ENCODE measurements at regions not wholly inside any gene's neighbourhood (a gene's known extent, or its start where the extent isn't known, plus 50 kb on each side); places are given as distances from the start of the nearest gene placed in this dataset.

DNA sequence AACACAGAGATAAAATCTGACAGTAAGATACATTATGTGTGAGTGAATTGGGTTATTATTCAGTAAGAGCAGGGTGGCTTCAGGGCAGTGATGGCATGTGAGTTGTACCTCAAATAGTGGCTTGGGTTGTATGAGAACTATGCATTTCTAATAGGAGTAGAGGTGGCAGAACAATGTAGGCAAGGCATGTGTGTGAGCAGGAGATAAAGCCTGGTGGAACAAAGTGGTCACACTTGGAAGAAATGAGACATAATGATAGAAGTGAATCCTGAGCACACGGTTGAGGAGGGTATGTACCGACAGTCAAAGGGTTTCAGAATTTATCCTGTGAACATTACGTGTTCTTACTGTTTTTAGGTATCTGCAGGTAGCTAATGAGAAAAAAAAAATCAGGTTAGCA lies 159.3 kb downstream of the CASP12 start (continued):
- TF ChIP-seq, protein P1, sequence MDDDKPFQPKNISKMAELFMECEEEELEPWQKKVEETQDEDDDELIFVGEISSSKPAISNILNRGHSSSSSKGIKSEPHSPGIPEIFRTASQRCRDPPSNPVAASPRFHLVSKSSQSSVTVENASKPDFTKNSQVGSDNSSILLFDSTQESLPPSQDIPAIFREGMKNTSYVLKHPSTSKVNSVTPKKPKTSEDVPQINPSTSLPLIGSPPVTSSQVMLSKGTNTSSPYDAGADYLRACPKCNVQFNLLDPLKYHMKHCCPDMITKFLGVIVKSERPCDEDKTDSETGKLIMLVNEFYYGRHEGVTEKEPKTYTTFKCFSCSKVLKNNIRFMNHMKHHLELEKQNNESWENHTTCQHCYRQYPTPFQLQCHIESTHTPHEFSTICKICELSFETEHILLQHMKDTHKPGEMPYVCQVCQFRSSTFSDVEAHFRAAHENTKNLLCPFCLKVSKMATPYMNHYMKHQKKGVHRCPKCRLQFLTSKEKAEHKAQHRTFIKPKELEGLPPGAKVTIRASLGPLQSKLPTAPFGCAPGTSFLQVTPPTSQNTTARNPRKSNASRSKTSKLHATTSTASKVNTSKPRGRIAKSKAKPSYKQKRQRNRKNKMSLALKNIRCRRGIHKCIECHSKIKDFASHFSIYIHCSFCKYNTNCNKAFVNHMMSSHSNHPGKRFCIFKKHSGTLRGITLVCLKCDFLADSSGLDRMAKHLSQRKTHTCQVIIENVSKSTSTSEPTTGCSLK (tag by site-specific recombination; IDR thresholded peaks at IDR 0.05) = no peak
- TF ChIP-seq ZNF747 (tag by site-specific recombination; IDR thresholded peaks at IDR 0.05) (no peak), ZNF501 (tag by site-specific recombination; IDR thresholded peaks at IDR 0.05) (no peak), SCRT2 (tag by site-specific recombination; IDR thresholded peaks at IDR 0.05) (no peak), ZNF202 (tag by site-specific recombination; IDR thresholded peaks at IDR 0.05; ENCODE audit: borderline replicate concordance) (no peak), KLF8 (tag by site-specific recombination; IDR thresholded peaks at IDR 0.05) (no peak), ZNF211 (tag by site-specific recombination; IDR thresholded peaks at IDR 0.05; ENCODE audit: low read depth) (no peak)
- TF ChIP-seq, protein P2, sequence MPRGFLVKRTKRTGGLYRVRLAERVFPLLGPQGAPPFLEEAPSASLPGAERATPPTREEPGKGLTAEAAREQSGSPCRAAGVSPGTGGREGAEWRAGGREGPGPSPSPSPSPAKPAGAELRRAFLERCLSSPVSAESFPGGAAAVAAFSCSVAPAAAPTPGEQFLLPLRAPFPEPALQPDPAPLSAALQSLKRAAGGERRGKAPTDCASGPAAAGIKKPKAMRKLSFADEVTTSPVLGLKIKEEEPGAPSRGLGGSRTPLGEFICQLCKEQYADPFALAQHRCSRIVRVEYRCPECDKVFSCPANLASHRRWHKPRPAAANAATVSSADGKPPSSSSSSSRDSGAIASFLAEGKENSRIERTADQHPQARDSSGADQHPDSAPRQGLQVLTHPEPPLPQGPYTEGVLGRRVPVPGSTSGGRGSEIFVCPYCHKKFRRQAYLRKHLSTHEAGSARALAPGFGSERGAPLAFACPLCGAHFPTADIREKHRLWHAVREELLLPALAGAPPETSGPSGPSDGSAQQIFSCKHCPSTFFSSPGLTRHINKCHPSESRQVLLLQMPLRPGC (tag by site-specific recombination; IDR thresholded peaks at IDR 0.05) = no peak

DNA sequence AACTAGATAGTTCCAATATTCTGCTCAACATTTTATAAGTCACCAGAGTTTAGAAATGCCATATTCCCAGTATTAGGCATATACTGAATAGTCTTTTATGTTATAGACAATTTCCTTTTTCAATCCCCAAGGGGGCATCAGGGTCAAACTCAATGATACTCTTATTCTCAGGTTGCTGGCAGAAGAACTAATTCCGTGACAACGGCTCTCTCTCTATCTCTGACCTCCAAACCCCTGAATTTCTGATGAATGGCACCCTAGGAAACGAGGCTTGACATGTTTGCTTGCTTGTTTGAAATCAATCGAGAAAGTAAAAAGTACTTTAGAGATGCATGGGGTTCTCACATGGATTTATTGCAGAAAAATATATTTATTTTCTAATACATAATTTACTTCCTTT lies 160.1 kb downstream of the CASP12 start:
- ChIA-PET CTCF (no interaction called here), POLR2A (no interaction called here)
- no peaks in the 10 kb centered on the region for H3K4me1 ChIP-seq (ENCODE audit: control insufficient read depth, insufficient read depth, low read length)
- no peak overlapping the region for H3K27ac ChIP-seq (ENCODE audit: extremely low read depth, low read depth, low read length)
- H3K9me3 ChIP-seq (ENCODE audit: control insufficient read depth, insufficient read depth, low read depth, low read length) = no peaks in the 10 kb centered on the region
- H3K4me3 ChIP-seq (ENCODE audit: low read depth, low read length) = no peak overlapping the region
- no peaks in the 10 kb centered on the region for H3K36me3 ChIP-seq (ENCODE audit: control insufficient read depth in 2 of 2, insufficient read depth in 1 of 2, low read length in 2 of 2)
- no peak for TF ChIP-seq ZNF184 (tag by site-specific recombination; IDR thresholded peaks at IDR 0.05)
- TF ChIP-seq BCL11A (tag by site-specific recombination; IDR thresholded peaks at IDR 0.05; ENCODE audit: low read depth) = no peak
- TF ChIP-seq YY1 (tag by site-specific recombination; IDR thresholded peaks at IDR 0.05) = no peak
- TF ChIP-seq ZNF701 (tag by site-specific recombination; IDR thresholded peaks at IDR 0.05) = no peak
- no peak for TF ChIP-seq ZBTB48 (tag by site-specific recombination; IDR thresholded peaks at IDR 0.05)
- TF ChIP-seq, protein P3, sequence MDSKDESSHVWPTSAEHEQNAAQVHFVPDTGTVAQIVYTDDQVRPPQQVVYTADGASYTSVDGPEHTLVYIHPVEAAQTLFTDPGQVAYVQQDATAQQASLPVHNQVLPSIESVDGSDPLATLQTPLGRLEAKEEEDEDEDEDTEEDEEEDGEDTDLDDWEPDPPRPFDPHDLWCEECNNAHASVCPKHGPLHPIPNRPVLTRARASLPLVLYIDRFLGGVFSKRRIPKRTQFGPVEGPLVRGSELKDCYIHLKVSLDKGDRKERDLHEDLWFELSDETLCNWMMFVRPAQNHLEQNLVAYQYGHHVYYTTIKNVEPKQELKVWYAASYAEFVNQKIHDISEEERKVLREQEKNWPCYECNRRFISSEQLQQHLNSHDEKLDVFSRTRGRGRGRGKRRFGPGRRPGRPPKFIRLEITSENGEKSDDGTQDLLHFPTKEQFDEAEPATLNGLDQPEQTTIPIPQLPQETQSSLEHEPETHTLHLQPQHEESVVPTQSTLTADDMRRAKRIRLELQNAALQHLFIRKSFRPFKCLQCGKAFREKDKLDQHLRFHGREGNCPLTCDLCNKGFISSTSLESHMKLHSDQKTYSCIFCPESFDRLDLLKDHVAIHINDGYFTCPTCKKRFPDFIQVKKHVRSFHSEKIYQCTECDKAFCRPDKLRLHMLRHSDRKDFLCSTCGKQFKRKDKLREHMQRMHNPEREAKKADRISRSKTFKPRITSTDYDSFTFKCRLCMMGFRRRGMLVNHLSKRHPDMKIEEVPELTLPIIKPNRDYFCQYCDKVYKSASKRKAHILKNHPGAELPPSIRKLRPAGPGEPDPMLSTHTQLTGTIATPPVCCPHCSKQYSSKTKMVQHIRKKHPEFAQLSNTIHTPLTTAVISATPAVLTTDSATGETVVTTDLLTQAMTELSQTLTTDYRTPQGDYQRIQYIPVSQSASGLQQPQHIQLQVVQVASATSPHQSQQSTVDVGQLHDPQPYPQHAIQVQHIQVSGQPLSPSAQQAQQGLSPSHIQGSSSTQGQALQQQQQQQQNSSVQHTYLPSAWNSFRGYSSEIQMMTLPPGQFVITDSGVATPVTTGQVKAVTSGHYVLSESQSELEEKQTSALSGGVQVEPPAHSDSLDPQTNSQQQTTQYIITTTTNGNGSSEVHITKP (tag by site-specific recombination; IDR thresholded peaks at IDR 0.05) = no peak
- no peak for TF ChIP-seq ZNF560 (tag by site-specific recombination; IDR thresholded peaks at IDR 0.05; ENCODE audit: borderline replicate concordance)
- TF ChIP-seq ZNF621 (tag by site-specific recombination; IDR thresholded peaks at IDR 0.05) = no peak
- TF ChIP-seq ZNF140 (tag by site-specific recombination; IDR thresholded peaks at IDR 0.05) = no peak
- TF ChIP-seq GLIS2 (tag by site-specific recombination; IDR thresholded peaks at IDR 0.05) = no peak
- TF ChIP-seq ZNF777 (tag by site-specific recombination; IDR thresholded peaks at IDR 0.05; ENCODE audit: borderline replicate concordance) = no peak
- TF ChIP-seq ZNF600 (tag by site-specific recombination; IDR thresholded peaks at IDR 0.05) = no peak
- no peak for TF ChIP-seq ZIC2 (tag by site-specific recombination; IDR thresholded peaks at IDR 0.05)
- TF ChIP-seq, protein P4, sequence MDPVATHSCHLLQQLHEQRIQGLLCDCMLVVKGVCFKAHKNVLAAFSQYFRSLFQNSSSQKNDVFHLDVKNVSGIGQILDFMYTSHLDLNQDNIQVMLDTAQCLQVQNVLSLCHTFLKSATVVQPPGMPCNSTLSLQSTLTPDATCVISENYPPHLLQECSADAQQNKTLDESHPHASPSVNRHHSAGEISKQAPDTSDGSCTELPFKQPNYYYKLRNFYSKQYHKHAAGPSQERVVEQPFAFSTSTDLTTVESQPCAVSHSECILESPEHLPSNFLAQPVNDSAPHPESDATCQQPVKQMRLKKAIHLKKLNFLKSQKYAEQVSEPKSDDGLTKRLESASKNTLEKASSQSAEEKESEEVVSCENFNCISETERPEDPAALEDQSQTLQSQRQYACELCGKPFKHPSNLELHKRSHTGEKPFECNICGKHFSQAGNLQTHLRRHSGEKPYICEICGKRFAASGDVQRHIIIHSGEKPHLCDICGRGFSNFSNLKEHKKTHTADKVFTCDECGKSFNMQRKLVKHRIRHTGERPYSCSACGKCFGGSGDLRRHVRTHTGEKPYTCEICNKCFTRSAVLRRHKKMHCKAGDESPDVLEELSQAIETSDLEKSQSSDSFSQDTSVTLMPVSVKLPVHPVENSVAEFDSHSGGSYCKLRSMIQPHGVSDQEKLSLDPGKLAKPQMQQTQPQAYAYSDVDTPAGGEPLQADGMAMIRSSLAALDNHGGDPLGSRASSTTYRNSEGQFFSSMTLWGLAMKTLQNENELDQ (tag by site-specific recombination; IDR thresholded peaks at IDR 0.05; ENCODE audit: low read depth) = no peak
- TF ChIP-seq, protein P5, sequence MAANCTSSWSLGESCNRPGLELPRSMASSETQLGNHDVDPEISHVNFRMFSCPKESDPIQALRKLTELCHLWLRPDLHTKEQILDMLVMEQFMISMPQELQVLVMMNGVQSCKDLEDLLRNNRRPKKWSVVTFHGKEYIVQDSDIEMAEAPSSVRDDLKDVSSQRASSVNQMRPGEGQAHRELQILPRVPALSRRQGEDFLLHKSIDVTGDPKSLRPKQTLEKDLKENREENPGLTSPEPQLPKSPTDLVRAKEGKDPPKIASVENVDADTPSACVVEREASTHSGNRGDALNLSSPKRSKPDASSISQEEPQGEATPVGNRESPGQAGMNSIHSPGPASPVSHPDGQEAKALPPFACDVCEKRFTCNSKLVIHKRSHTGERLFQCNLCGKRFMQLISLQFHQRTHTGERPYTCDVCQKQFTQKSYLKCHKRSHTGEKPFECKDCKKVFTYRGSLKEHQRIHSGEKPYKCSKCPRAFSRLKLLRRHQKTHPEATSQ (tag by site-specific recombination; IDR thresholded peaks at IDR 0.05) = no peak

Data from HEK293 (cell line).